ENCODE measurements at regions not wholly inside any gene's neighbourhood (a gene's known extent, or its start where the extent isn't known, plus 50 kb on each side); places are given as distances from the start of the nearest gene placed in this dataset.

DNA sequence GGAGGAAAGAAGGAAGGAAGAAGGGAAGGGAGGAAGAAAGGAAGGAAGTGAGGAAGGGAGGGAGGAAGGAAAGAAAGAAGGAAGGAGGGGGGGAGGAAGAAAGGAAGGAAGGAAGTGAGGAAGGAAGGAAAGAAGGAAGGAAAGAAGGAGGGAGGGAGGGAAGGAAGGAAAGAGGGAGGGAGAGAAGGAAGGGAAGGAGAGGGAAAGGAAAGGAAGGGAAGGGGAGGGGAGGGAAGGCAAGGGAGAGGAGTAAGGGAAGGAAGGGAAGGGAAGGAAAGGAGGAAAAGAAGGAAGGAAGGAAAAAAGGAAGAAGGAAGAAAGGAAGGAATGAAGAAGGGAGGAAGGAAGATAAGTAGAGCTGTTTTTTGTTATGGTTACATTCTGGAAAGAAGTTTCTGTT is 141.2 kb downstream of the LRRC3B start:
- TF ChIP-seq, protein P1, sequence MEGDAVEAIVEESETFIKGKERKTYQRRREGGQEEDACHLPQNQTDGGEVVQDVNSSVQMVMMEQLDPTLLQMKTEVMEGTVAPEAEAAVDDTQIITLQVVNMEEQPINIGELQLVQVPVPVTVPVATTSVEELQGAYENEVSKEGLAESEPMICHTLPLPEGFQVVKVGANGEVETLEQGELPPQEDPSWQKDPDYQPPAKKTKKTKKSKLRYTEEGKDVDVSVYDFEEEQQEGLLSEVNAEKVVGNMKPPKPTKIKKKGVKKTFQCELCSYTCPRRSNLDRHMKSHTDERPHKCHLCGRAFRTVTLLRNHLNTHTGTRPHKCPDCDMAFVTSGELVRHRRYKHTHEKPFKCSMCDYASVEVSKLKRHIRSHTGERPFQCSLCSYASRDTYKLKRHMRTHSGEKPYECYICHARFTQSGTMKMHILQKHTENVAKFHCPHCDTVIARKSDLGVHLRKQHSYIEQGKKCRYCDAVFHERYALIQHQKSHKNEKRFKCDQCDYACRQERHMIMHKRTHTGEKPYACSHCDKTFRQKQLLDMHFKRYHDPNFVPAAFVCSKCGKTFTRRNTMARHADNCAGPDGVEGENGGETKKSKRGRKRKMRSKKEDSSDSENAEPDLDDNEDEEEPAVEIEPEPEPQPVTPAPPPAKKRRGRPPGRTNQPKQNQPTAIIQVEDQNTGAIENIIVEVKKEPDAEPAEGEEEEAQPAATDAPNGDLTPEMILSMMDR (IDR thresholded peaks at IDR 0.05; ENCODE audit: insufficient read depth, low read length, missing control alignments) = no peak
- H3K4me3 ChIP-seq (ENCODE audit: low read depth, low read length) = no peak overlapping the region

DNA sequence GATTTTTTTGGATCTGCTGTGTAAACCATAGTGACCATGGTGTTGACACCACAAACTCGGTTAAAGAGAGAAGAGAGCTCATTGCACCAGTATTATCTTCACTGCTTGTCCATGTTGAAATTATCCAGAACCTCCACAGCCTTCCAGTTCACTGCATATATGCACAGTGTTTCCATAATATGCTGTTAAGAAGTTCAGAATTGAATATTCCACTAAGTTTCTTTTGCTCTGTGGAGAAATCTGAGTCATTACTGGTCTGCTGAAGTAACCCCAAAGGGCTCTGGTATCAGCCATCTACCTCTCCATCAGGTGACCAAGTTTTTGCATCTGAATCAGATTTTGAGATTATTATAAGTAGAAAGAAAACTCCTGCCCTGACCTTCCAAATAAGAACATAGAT is 143.5 kb downstream of the LRRC3B start:
- DNase-seq (ENCODE audit: low read depth, low spot score) = no peak
- ChIA-PET CTCF (no interaction called here), POLR2A (no interaction called here)
- TF ChIP-seq, protein P1 (IDR thresholded peaks at IDR 0.05; ENCODE audit: insufficient read depth, low read length, missing control alignments) = no peak
- no peak overlapping the region for H3K4me3 ChIP-seq (ENCODE audit: low read depth, low read length)

More for the DNA sequence above, 141.2 kb downstream of the LRRC3B start:
- CTCF ChIA-PET = no interaction called here
- DNase-seq (ENCODE audit: low read depth, low spot score) = no peak
- POLR2A ChIA-PET = no interaction called here

DNA sequence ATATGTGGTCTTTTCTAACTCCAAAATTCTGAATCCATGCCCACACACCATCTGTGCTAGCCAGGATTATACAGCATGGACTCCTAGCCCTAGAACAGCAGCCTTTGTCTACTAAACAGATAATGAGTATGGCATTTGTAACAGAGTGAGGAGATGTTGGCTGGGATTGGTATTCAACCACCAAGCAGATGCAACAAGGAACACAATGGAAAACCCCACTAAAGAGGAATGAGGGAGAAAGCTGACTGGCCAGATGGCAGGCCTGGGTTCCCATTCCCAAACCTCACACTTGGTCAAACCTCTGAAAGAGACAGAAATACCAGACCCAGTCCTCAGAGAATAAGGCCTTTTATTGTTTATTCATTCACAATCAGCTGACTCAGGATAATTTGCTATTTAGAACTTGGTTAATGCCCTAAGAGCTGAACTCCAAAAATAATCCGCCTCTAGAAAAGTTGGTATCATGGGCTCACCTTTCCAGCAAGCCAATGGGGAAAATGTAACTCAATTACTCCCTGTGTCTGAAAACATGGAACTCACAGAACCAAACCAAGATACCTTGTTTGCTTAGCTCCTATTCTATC is 145.6 kb downstream of the LRRC3B start:
- TF ChIP-seq, protein P1 (IDR thresholded peaks at IDR 0.05; ENCODE audit: insufficient read depth, low read length, missing control alignments) = no peak
- POLR2A ChIA-PET = no interaction called here
- H3K4me3 ChIP-seq (ENCODE audit: low read depth, low read length) = no peak overlapping the region
- CTCF ChIA-PET = no interaction called here
- DNase-seq (ENCODE audit: low read depth, low spot score) = no peak

DNA sequence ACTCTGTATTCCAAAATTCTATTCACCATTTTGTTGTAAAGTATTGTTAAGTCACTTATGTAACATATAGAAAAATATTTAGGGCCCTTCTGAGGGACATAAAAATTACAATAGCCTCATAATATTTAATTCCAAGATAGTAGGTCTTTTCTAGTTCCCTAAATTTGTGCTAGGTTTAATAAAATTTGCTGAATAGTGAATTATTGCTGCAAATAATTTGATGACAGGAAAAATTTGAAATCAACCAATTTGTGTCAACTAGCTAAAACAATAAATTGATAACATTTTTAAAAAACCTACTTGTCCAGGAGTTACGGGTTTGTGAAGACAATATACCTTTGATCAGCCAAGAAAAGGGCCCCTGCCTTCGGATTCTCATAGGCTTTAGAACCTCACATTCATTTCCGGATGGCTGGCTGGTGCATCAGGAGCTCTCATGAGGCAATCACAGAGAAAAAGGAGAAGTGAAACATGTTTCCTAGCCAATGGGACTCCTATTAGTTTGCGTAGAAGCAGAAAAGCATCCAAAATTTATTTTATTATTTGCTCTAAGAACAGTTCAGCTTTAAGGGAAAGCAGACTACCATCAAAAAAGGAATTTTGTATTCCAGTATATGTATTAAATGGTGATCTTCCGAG is 177.2 kb downstream of the LRRC3B start:
- POLR2A ChIA-PET = no interaction called here
- TF ChIP-seq, protein P1 (IDR thresholded peaks at IDR 0.05; ENCODE audit: insufficient read depth, low read length, missing control alignments) = no peak
- H3K4me3 ChIP-seq (ENCODE audit: low read depth, low read length) = no peak overlapping the region
- no peak for DNase-seq (ENCODE audit: low read depth, low spot score)
- CTCF ChIA-PET = no interaction called here

DNA sequence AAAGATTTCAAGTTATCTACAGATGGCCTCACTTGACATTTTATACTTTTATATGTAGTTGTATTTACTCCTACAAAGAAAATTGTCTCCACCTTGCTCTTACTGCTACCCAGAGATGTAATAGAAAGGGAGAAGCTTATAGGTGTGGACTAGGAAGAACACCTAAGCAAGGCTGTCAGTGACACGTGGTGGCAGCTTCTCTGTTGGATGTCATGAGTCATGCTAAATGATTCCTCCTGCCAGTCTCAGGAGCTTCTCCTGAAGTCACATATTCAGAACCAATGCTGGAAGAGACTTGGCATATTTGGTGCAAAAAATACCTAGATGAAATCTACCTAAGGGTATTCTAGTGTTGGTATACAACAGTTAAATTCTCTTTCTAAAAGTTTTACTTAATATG is 184.7 kb downstream of the LRRC3B start:
- TF ChIP-seq, protein P1 (IDR thresholded peaks at IDR 0.05; ENCODE audit: insufficient read depth, low read length, missing control alignments) = no peak
- no peak overlapping the region for H3K4me3 ChIP-seq (ENCODE audit: low read depth, low read length)
- ChIA-PET CTCF (no interaction called here), POLR2A (no interaction called here)
- DNase-seq (ENCODE audit: low read depth, low spot score) = no peak

DNA sequence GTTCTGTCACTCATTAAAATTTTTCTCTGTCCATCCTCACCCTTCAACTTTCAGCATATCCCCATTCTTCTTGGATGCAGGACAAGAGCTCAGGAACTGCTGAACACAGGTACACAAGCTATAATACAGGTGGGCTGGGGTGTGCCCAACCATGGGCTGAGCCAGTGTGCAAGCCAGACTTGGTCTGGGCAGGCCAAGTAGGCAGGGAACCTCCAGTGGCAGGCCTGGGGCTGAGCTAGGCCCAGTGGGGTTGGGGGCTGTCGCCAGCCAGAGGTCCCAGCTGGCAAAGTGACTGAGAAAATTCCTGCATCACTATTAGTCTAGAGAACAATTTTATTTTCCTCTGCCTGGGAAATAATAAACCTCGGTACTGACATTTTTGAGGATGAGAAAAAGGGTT is 202.9 kb downstream of the LRRC3B start:
- TF ChIP-seq, protein P1 (IDR thresholded peaks at IDR 0.05; ENCODE audit: insufficient read depth, low read length, missing control alignments) = no peak
- POLR2A ChIA-PET = no interaction called here
- CTCF ChIA-PET = no interaction called here

More for the DNA sequence above, 202.9 kb downstream of the LRRC3B start:
- H3K4me3 ChIP-seq (ENCODE audit: low read depth, low read length) = no peak overlapping the region
- no peak for DNase-seq (ENCODE audit: low read depth, low spot score)

Data from AG04449 (cell line).